ENCODE measurements at regions not wholly inside any gene's neighbourhood (a gene's known extent, or its start where the extent isn't known, plus 50 kb on each side); places are given as distances from the start of the nearest gene placed in this dataset.

DNA sequence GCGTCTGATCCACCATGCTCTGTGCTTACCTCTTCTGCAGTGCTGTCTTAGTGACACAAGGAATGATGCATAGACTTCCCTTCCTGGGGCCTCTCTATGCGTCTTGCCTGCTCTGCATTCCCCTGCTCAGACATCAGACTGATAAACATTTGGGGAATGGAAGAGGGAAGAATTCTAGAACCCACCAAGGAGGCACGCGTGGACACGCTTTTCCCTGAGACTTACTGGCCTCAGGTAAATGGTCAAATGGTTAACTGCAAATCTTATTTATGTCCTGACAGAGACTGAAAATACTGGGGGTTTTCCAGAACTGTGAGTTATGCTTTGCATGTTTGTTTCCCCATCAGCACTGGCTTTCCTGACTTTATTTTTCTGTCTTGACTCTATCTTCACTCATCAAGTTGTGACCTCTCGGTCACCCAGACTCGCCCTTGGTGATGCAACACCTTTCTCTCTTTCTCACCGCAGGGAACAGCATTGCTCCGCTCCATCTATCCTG, 285.9 kb upstream of the FZD8 start:
- no peak for DNase-seq (ENCODE audit: low read depth, low spot score)

DNA sequence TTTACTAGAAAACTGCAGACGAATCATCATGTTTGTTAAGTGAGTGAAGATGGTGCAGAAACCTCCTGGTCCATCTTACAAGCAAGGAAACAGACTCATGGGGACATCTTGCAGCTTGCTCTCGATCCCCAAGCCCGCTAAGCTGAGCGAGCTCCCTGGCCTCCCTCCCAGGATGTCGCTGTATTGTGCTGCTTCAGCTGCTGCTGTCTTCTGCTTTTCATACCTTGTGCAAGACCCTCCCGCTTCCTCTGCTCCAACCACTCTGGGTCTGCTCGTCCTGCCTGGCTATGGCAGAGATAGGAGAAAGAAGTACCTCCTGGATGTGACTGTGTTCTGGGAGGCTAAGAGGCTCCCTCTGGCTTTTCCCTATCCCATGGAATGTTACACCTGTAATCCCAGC, 285.2 kb upstream of the FZD8 start:
- no peak for DNase-seq (ENCODE audit: low read depth, low spot score)
- H3K4me3 ChIP-seq (ENCODE audit: low read length): no peak overlapping the region

More for the DNA sequence above, 285.9 kb upstream of the FZD8 start:
- H3K4me3 ChIP-seq (ENCODE audit: low read length): no peak overlapping the region

DNA sequence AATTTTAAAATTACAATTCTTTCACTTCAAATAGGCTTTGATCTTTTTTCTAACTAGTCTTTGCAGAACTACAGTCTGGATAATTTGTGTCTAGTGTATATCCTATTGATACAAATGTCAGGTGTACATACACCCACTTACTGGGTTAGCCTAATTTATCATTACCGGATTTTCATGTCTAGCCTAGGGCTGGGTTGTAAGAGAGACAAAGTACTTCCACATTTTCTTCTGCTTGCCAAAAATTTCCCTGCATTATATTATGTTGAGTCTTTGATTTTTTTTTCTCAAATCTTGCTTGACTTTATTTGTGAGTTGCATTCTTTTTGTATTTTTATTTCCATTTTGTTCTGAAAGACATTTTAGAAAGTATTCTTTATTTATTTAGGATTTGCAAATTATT, 284.8 kb upstream of the FZD8 start:
- H3K4me3 ChIP-seq (ENCODE audit: low read length): no peak overlapping the region
- DNase-seq (ENCODE audit: low read depth, low spot score): no peak

DNA sequence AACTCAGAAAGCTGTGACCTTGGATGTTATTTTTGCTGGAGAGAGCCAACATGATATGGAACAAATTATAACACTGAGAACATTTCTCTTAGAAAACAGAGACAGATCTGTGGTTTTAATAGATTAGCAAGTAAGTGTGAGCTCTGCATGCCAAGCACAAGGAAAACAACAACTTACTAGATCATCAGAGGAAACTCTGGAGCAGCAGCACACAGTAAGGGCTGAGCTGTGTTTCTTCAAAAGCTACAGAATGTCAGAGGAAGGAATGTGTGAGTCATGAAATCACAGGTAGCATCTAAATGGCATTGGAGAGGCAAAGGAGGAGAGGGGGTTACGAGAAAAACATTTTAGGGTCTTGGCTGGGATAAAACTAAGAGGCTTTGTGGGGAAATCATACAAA, 283.4 kb upstream of the FZD8 start:
- no peak for DNase-seq (ENCODE audit: low read depth, low spot score)
- H3K4me3 ChIP-seq (ENCODE audit: low read length): no peak overlapping the region

DNA sequence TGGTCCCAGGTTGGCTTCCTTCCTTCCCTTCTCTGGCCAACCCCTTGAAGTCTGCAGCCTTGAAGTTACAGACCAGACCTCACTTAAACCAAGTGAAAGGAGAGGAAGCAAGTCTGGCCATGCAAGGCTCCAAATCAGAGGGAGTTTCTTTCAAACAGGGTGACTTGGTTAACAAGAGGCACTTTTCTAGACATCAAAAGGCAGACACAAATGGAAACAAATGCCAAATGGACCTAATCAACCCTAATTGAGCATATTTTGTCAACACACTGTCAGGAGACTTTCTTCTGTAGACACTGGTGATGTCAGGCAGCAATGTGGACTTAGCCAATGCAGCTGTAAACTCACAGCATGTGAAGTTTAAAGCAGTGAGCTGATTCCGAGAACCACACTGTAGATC, 282.7 kb upstream of the FZD8 start:
- H3K4me3 ChIP-seq (ENCODE audit: low read length): no peak overlapping the region
- DNase-seq (ENCODE audit: low read depth, low spot score): no peak

DNA sequence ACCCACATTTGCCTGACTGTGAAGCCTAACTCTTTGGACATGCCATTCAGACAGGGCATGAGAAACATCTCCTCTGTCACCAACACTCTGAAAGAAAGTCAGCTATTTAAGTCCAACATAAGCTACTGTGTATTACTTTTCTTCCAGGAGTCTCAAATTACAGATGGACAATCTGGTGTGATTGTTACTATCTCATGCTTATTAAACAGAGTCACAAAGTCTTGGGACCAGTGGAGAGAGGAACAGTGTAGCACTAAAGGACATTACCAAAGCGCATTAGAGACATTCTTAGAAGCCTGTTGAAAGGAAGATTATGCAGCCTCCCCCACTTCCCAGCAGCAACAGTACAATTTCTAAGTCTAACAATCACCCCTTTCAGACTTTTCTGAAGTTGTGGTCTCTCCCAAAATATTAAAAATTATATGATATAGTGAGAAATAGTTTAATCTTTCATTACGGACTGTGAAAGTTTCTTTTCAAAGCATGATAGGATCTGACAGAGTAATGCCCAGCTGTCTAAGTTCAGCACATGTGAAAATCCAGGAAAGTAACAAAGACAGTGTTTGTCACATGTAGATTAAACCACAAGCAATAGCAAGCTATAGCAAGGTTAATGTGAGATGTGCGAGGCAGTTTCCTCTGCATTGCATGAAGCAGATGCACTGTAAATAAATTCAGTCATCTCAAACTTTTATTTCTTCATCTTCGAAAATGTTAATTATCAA, 280.9 kb upstream of the FZD8 start:
- no peak for DNase-seq (ENCODE audit: low read depth, low spot score)
- H3K4me3 ChIP-seq (ENCODE audit: low read length): no peak overlapping the region

- no peak overlapping the region for H3K4me3 ChIP-seq (ENCODE audit: low read length)
- no peak for DNase-seq (ENCODE audit: low read depth, low spot score)
These were observed 279.8 kb upstream of the FZD8 start for GRCh38 chr10:35921866-35922350.

GRCh38 chr10:35916791-35917190, 274.7 kb upstream of the FZD8 start:
- no peak for DNase-seq (ENCODE audit: low read depth, low spot score)
- no peak overlapping the region for H3K4me3 ChIP-seq (ENCODE audit: low read length)

- H3K4me3 ChIP-seq (ENCODE audit: low read length): no peak overlapping the region
- DNase-seq (ENCODE audit: low read depth, low spot score): no peak
These were observed 271.5 kb upstream of the FZD8 start for GRCh38 chr10:35913628-35914027.

DNA sequence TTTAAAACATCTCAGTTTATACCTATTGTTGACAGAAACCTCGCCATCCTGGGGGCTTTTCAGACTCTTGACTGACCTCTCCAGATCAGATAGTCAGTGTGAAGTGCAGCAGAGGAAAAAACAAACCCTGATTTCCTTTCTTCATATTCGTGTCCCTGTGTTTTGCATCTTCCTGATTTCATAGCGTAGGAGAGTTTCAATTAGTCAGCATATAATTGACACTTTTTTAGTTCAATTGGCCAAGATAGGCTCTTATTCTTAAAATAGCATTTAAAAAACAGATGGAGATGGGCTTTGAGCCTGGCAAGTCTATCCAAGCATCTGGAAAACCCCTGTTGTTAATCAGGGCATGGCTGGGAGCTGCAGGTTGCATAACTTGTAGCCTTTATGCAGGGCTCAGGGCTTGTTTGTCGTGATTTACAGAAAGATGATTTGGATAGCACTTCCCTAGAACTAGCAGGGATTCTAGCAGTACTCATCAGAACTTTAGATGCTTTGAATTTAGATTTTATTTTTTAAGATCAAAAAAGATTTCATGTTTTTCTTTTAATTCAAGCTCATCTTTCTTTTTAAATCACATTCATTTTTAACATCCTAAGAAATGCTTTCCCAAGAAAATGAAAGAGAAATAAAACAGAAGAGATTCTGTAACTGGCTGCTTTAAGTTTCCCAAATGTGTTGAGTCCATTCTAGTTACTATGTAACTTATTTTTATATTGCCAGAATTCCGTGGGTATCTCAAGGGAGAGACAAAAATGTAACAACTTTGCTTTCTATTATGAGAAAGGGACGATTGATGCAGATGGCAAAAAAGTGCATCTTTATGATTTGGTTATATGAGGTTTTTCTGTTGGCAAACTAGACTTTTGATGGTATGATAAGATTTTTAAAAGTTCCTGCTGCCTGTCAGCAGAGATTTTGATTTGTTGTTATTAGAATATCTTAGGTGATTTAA, 270.8 kb upstream of the FZD8 start:
- H3K4me3 ChIP-seq (ENCODE audit: low read length): no peak overlapping the region
- DNase-seq (ENCODE audit: low read depth, low spot score): no peak

DNA sequence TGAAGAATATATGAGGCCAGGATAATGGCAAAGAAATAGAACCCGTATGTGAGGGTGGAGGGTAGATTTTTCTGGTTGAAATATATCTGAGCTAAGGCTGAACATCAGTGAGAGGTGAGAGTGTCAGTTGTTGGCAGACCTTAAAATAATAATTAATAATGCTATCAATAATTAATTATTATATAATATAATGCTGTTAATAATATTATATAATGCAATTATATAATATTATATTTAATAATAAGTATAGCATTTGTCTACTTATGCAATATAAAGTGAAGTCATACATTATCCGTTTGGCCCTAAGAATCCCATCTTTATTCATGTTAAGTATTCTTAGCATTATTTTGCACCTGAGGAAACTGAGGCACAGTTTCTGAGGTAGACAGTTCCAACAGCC, 269.9 kb upstream of the FZD8 start:
- DNase-seq (ENCODE audit: low read depth, low spot score): no peak
- H3K4me3 ChIP-seq (ENCODE audit: low read length): no peak overlapping the region

- no peak for DNase-seq (ENCODE audit: low read depth, low spot score)
- H3K4me3 ChIP-seq (ENCODE audit: low read length): no peak overlapping the region
These were observed 269.1 kb upstream of the FZD8 start for GRCh38 chr10:35911233-35911632.

GRCh38 chr10:35910234-35910633, 268.1 kb upstream of the FZD8 start:
- no peak overlapping the region for H3K4me3 ChIP-seq (ENCODE audit: low read length)
- DNase-seq (ENCODE audit: low read depth, low spot score): no peak

DNA sequence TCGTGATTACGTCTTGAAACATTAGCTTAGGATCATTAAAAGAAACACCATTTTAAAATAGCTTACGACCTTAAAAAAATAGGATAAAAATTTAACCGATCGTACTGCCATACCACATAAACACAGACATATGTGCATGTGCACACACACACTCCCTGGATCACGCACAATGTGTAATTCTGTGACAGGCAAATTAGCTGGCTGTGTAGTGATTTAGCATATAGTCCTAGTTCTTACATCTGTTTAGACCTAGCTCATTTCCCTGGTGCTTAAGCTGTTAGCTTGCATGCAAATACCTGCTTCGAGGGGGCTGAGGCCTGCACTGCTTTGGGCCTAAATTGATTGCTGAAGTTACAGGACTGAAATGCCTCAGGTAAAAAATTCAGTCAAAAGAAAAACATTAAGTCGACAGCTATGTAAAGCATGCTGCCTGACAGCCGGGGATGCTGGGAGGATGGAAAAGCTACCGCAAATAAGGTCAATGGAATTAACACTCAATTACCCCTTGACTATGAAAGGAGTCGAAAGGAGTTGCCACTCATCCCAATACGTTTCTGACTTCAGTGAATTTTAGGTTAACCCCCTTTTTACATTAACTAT, 267.1 kb upstream of the FZD8 start:
- DNase-seq (ENCODE audit: low read depth, low spot score): no peak
- H3K4me3 ChIP-seq (ENCODE audit: low read length): no peak overlapping the region

GRCh38 chr10:35908451-35908850, 266.4 kb upstream of the FZD8 start:
- H3K4me3 ChIP-seq (ENCODE audit: low read length): no peak overlapping the region
- DNase-seq (ENCODE audit: low read depth, low spot score): no peak

DNA sequence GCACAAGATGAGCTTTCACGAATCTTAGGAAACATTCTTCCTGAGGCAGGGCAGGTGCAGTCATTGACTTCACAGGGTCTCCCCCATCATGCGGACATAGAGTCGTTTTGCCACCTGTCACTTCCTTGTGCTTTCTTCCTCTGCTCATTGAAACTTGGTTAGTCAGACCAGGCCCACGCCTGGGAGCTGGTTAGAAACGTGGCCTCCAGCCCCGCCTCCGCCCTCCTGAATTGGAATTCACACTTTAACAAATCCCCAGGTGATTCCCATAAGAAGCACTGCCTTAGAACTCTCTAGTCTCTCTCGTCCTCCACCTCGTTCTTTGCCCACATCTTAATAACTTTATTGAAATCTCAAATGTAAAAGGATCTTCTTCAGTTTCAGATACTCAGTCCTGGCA, 265.5 kb upstream of the FZD8 start:
- no peak for DNase-seq (ENCODE audit: low read depth, low spot score)
- no peak overlapping the region for H3K4me3 ChIP-seq (ENCODE audit: low read length)

DNA sequence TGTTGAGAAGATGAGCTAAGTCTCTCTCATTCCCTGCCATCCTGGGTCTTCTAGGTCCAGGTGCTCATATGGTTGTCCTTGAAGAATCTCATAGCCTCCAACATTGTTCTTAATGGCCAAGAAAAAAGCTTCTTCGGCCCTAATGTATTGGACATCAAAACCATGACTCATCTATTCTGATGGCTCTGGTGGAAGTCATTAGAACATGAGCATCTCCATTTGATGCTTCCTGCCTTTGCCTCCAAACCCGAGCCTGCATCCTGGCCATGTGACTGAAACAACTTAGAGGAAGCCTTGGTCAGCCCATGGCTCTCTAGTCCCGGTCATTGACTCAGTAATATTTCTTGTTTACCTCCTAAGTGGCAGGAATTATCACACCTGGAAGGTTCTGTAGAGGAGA, 264.1 kb upstream of the FZD8 start:
- no peak overlapping the region for H3K4me3 ChIP-seq (ENCODE audit: low read length)
- no peak for DNase-seq (ENCODE audit: low read depth, low spot score)

DNA sequence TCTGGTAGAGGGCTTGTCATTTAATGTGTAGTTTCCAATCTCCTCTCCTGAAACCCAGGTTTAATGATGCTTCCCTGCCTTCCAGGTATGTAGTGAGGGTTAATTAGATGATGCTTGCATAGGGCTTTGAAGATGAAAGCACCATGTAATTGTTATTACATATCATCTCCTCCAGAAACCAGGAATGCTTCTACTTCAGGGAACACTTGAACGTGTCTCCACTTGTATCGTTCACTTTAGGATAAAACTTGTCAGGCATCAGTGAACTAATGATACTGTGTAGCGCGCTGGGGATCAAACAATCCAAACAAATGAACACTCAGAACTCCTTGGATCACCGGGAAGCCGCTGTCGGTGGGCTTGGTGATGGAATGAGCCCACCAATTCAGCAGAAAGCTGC, 260.9 kb upstream of the FZD8 start:
- H3K4me3 ChIP-seq (ENCODE audit: low read length): no peak overlapping the region
- no peak for DNase-seq (ENCODE audit: low read depth, low spot score)

GRCh38 chr10:35898716-35899440, 256.8 kb upstream of the FZD8 start:
- no peak for DNase-seq (ENCODE audit: low read depth, low spot score)
- no peak overlapping the region for H3K4me3 ChIP-seq (ENCODE audit: low read length)

Measured in Jurkat, Clone E6-1 (cell line).